Urinary bladder (tissue), 3 donors: ENCODE measurements at regions not wholly inside any gene's neighbourhood (a gene's known extent, or its start where the extent isn't known, plus 50 kb on each side); places are given as distances from the start of the nearest gene placed in this dataset.
"Not testable (repeated sequence)": the region's sequence is repeated elsewhere in the genome, so short reads cannot be mapped to it uniquely, and the experiment has no call there.

Source experiments
- DNase-seq: peaks from one replicate; pipeline ENCODE4 v3.0.0-alpha.2; 2015; ENCODE audit errors: extremely low spot score
- H3K27ac ChIP-seq: one replicate; pipeline ENCODE4 v1.5.1; 2013; ENCODE audit warnings: low read depth, mild to moderate bottlenecking, moderate library complexity
- H3K36me3 ChIP-seq: one replicate; pipeline ENCODE4 v1.6.1; 2013; ENCODE audit warnings: mild to moderate bottlenecking, moderate library complexity; ENCODE audit not compliant: insufficient read depth
- H3K4me1 ChIP-seq: one replicate; pipeline ENCODE4 v1.6.1; 2013; ENCODE audit warnings: mild to moderate bottlenecking, moderate library complexity; ENCODE audit not compliant: insufficient read depth
- H3K4me3 ChIP-seq: one replicate; pipeline ENCODE4 v1.5.1; 2013; ENCODE audit warnings: low read depth, low read length
- WGBS: extraction: QIAGEN DNeasy Blood & Tissue Kit; methylation state at CpG from one replicate; pipeline ENCODE4 v1.1.7; 2013; 5-methylcytosine and 5-hydroxymethylcytosine counted together
- donor health status: healthy with polysubstance abuse.
- donor health status: healthy.

- no peaks in the 10 kb centered on the region for H3K4me1 ChIP-seq
- 92% methylated on average over 4 of the region's 4 CpGs for WGBS
- no peak overlapping the region for H3K27ac ChIP-seq
- no peak overlapping the region for H3K4me3 ChIP-seq
- H3K36me3 ChIP-seq: no peaks in the 10 kb centered on the region
- no peak for DNase-seq
These were observed 66.4 kb upstream of the ALDH1B1 start for GRCh38 chr9:38326122-38326521.

GRCh38 chr9:38324213-38324612 is 68.3 kb upstream of the ALDH1B1 start:
- 94% methylated on average over 24 of the region's 27 CpGs for WGBS
- H3K4me1 ChIP-seq, H3K27ac ChIP-seq, H3K4me3 ChIP-seq, DNase-seq, H3K36me3 ChIP-seq: not testable (repeated sequence)

- 85% methylated on average over 3 of the region's 3 CpGs for WGBS
- Histone ChIP-seq H3K4me3 (no peak overlapping the region), H3K36me3 (no peaks in the 10 kb centered on the region), H3K4me1 (no peaks in the 10 kb centered on the region), H3K27ac (no peak overlapping the region)
- DNase-seq: no peak
These were observed 69.6 kb upstream of the ALDH1B1 start for GRCh38 chr9:38322937-38323336.

- no peak overlapping the region for H3K27ac ChIP-seq
- no peak for DNase-seq
- no peak overlapping the region for H3K4me3 ChIP-seq
- H3K36me3 ChIP-seq: no peaks in the 10 kb centered on the region
- H3K4me1 ChIP-seq: no peaks in the 10 kb centered on the region
- WGBS: 31% methylated on average over 5 of the region's 5 CpGs
These were observed 72.9 kb upstream of the ALDH1B1 start for GRCh38 chr9:38319496-38320173.

GRCh38 chr9:38318759-38319495 is 73.6 kb upstream of the ALDH1B1 start:
- Histone ChIP-seq H3K36me3 (no peaks in the 10 kb centered on the region), H3K4me3 (peak overlapping the region; percentile 1), H3K4me1 (no peaks in the 10 kb centered on the region), H3K27ac (no peak overlapping the region)
- WGBS: 17% methylated on average over 13 of the region's 13 CpGs
- DNase-seq: no peak

- Histone ChIP-seq H3K27ac (no peak overlapping the region), H3K4me1 (no peaks in the 10 kb centered on the region), H3K4me3 (no peak overlapping the region), H3K36me3 (no peaks in the 10 kb centered on the region)
- DNase-seq: no peak
- WGBS: 89% methylated on average over 6 of the region's 6 CpGs
These were observed 76.2 kb upstream of the ALDH1B1 start for GRCh38 chr9:38316166-38316780.

GRCh38 chr9:38315085-38315595 is 77.4 kb upstream of the ALDH1B1 start:
- H3K27ac ChIP-seq: no peak overlapping the region
- H3K4me1 ChIP-seq: no peaks in the 10 kb centered on the region
- no peak overlapping the region for H3K4me3 ChIP-seq
- no peak for DNase-seq
- H3K36me3 ChIP-seq: no peaks in the 10 kb centered on the region
- 84% methylated on average over 9 of the region's 9 CpGs for WGBS

- no peaks in the 10 kb centered on the region for H3K36me3 ChIP-seq
- 76% methylated on average over 6 of the region's 6 CpGs for WGBS
These were observed 79.1 kb upstream of the ALDH1B1 start for GRCh38 chr9:38313421-38313820.

GRCh38 chr9:38312406-38312805 is 80.1 kb upstream of the ALDH1B1 start:
- no peak overlapping the region for H3K27ac ChIP-seq
- 98% methylated on average over 4 of the region's 4 CpGs for WGBS
- H3K4me1 ChIP-seq: no peaks in the 10 kb centered on the region
- no peak for DNase-seq
- no peak overlapping the region for H3K4me3 ChIP-seq
- no peaks in the 10 kb centered on the region for H3K36me3 ChIP-seq

More at GRCh38 chr9:38313421-38313820, 79.1 kb upstream of the ALDH1B1 start:
- no peak overlapping the region for H3K27ac ChIP-seq
- DNase-seq: no peak
- no peaks in the 10 kb centered on the region for H3K4me1 ChIP-seq
- H3K4me3 ChIP-seq: no peak overlapping the region

- no peak overlapping the region for H3K27ac ChIP-seq
- H3K4me1 ChIP-seq: no peaks in the 10 kb centered on the region
- WGBS: 38% methylated on average over 16 of the region's 16 CpGs
- peak; percentile 40 for DNase-seq
- H3K4me3 ChIP-seq: no peak overlapping the region
- H3K36me3 ChIP-seq: no peaks in the 10 kb centered on the region
These were observed 80.9 kb upstream of the ALDH1B1 start for GRCh38 chr9:38311382-38312270.

- DNase-seq: peak; percentile 77
These were observed 82.9 kb upstream of the ALDH1B1 start for GRCh38 chr9:38309324-38310195.

GRCh38 chr9:38308136-38308535 is 84.4 kb upstream of the ALDH1B1 start:
- no peak overlapping the region for H3K27ac ChIP-seq
- H3K36me3 ChIP-seq: no peaks in the 10 kb centered on the region
- H3K4me1 ChIP-seq: no peaks in the 10 kb centered on the region
- DNase-seq: no peak
- H3K4me3 ChIP-seq: no peak overlapping the region
- WGBS: 95% methylated on average over 4 of the region's 4 CpGs

More at GRCh38 chr9:38309324-38310195, 82.9 kb upstream of the ALDH1B1 start:
- Histone ChIP-seq H3K4me1 (no peaks in the 10 kb centered on the region), H3K27ac (no peak overlapping the region), H3K4me3 (no peak overlapping the region), H3K36me3 (no peaks in the 10 kb centered on the region)
- 24% methylated on average over 11 of the region's 11 CpGs for WGBS
